ENCODE measurements at regions not wholly inside any gene's neighbourhood (a gene's known extent, or its start where the extent isn't known, plus 50 kb on each side); places are given as distances from the start of the nearest gene placed in this dataset.

DNA sequence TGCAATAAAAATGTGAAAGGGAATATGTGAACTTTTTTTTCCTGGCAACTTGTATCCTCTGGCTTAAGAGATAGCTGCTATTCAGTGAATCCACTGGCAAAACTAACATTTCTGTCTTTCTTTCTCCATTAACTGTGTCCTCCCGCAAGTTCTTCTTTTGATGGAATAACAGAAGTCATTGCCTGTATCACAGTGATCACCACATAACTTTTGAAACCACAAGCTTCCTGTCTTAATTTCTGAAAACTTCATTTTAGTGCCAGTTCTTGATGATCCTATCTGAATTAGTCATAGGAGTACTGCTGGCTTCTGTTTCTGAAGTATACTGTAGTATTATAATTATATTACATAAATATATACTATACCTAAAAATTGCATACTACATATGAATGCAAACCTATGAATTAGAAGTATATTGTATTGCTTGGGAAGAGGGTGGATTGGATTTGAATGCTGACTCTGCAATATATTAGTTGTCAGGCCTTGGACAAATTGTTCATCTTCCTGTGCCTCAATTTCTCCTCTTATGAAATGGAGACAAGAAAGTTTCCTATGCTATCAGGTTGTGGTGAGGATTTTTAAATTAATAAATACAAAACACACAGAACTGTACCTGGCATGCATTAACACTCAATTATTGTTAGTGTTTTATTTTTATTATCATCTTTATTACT lies 441.6 kb downstream of the CETN3 start:
- H3K27me3 ChIP-seq: no peaks in the 10 kb centered on the region
- peaks cover 3 to 13% of the 10 kb centered on the region in 2 donors for H3K4me1 ChIP-seq
- H3K36me3 ChIP-seq: no peaks in the 10 kb centered on the region
- TF ChIP-seq, protein P1, sequence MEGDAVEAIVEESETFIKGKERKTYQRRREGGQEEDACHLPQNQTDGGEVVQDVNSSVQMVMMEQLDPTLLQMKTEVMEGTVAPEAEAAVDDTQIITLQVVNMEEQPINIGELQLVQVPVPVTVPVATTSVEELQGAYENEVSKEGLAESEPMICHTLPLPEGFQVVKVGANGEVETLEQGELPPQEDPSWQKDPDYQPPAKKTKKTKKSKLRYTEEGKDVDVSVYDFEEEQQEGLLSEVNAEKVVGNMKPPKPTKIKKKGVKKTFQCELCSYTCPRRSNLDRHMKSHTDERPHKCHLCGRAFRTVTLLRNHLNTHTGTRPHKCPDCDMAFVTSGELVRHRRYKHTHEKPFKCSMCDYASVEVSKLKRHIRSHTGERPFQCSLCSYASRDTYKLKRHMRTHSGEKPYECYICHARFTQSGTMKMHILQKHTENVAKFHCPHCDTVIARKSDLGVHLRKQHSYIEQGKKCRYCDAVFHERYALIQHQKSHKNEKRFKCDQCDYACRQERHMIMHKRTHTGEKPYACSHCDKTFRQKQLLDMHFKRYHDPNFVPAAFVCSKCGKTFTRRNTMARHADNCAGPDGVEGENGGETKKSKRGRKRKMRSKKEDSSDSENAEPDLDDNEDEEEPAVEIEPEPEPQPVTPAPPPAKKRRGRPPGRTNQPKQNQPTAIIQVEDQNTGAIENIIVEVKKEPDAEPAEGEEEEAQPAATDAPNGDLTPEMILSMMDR (IDR thresholded peaks at IDR 0.05): no peak
- peak overlapping the region in 1 of 2 donors; percentile 10 for H3K27ac ChIP-seq
- DNase-seq (ENCODE audit: low spot score in 2 of 2): no peak
- H3K4me3 ChIP-seq: no peak overlapping the region
- H3K9me3 ChIP-seq: no peaks in the 10 kb centered on the region
- intact Hi-C loops (cut with DNase I): no loop called here

DNA sequence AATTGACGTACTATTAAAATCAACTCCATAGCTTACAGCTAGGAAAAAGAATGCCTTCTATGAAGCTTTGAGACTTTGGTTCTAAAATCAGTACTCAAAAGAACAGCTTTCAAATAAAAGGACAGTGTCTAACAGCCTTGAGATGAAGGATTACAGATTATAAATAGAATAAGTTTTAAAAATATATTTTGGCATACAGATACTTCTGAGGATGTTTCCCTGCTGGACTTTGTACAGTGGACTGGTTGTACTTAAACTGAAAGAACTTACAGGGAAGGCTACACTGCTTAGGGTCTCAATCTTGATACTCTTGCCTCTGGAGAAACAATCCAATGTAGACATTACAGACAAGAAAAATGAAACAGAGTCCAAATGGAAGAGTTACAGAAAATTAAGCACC lies 452.7 kb downstream of the CETN3 start:
- Histone ChIP-seq H3K4me3 (peak overlapping the region; percentile 34 to 46), H3K27me3 (no peaks in the 10 kb centered on the region), H3K27ac (peak overlapping the region; percentile 48 to 59)

DNA sequence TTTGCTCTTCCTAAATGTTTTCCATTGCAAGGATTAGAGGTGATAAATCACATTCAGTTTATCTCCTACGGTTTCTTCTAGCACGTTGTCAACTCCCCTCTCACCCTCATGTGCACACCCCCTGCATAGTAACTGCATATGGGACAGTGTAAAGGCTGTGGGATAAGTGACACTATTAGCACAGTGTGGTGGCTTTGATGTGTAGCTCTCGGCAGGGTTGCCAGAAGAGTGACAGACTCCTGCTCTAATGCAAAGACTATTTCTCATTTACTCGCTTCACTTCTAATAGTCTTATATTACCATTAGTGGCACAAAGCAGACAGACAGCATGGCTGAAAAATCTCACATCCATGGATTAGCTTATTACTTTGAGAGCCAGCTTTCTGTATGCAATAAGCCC lies 454.6 kb downstream of the CETN3 start:
- Histone ChIP-seq H3K4me1 (peaks cover 0 to 16% of the 10 kb centered on the region in 2 donors), H3K27ac (no peak overlapping the region), H3K9me3 (no peaks in the 10 kb centered on the region), H3K27me3 (no peaks in the 10 kb centered on the region), H3K36me3 (no peaks in the 10 kb centered on the region), H3K4me3 (no peak overlapping the region)
- intact Hi-C loops (cut with DNase I): no loop called here
- TF ChIP-seq, protein P1 (IDR thresholded peaks at IDR 0.05): no peak
- no peak for DNase-seq (ENCODE audit: low spot score in 2 of 2)

More for the DNA sequence above, 452.7 kb downstream of the CETN3 start:
- Histone ChIP-seq H3K4me1 (peaks cover 0 to 16% of the 10 kb centered on the region in 2 donors), H3K9me3 (no peaks in the 10 kb centered on the region), H3K36me3 (no peaks in the 10 kb centered on the region)
- DNase-seq (ENCODE audit: low spot score in 2 of 2): no peak
- TF ChIP-seq, protein P1 (IDR thresholded peaks at IDR 0.05): no peak
- intact Hi-C loops (cut with DNase I): no loop called here

- Histone ChIP-seq H3K4me3 (no peak overlapping the region), H3K27ac (no peak overlapping the region), H3K36me3 (no peaks in the 10 kb centered on the region), H3K4me1 (peaks cover 0 to 12% of the 10 kb centered on the region in 2 donors), H3K27me3 (no peaks in the 10 kb centered on the region), H3K9me3 (no peaks in the 10 kb centered on the region)
- TF ChIP-seq, protein P1 (IDR thresholded peaks at IDR 0.05): no peak
- no peak for DNase-seq (ENCODE audit: low spot score in 2 of 2)
- intact Hi-C loops (cut with DNase I): no loop called here
Observed at GRCh38 chr5:89951876-89952275, 457.7 kb downstream of the CETN3 start.

GRCh38 chr5:89950234-89950633 lies 459.3 kb downstream of the CETN3 start:
- Histone ChIP-seq H3K36me3 (no peaks in the 10 kb centered on the region), H3K4me1 (peaks cover 0 to 11% of the 10 kb centered on the region in 2 donors), H3K9me3 (no peaks in the 10 kb centered on the region), H3K27me3 (no peaks in the 10 kb centered on the region), H3K27ac (no peak overlapping the region), H3K4me3 (no peak overlapping the region)
- TF ChIP-seq, protein P1 (IDR thresholded peaks at IDR 0.05): no peak
- intact Hi-C loops (cut with DNase I): no loop called here
- no peak for DNase-seq (ENCODE audit: low spot score in 2 of 2)
